DND-41 (cell line): ENCODE measurements at regions not wholly inside any gene's neighbourhood (a gene's known extent, or its start where the extent isn't known, plus 50 kb on each side); places are given as distances from the start of the nearest gene placed in this dataset.

ENCODE experiments used
- EZH2 ChIP-seq: IDR thresholded peaks from 3 replicates; pipeline ENCODE4 v1.6.1; 2012; ENCODE audit warnings: borderline replicate concordance, low read depth, mild to moderate bottlenecking, moderate library complexity, low read length, inconsistent platforms; ENCODE audit not compliant: severe bottlenecking
- TF ChIP-seq, protein P1 (sequence below): IDR thresholded peaks from 2 replicates; pipeline ENCODE4 v1.5.1; 2012; ENCODE audit warnings: borderline replicate concordance, low read length, moderate library complexity, mild to moderate bottlenecking; ENCODE audit not compliant: poor library complexity, severe bottlenecking; ENCODE audit errors: extremely low read depth

DNA sequence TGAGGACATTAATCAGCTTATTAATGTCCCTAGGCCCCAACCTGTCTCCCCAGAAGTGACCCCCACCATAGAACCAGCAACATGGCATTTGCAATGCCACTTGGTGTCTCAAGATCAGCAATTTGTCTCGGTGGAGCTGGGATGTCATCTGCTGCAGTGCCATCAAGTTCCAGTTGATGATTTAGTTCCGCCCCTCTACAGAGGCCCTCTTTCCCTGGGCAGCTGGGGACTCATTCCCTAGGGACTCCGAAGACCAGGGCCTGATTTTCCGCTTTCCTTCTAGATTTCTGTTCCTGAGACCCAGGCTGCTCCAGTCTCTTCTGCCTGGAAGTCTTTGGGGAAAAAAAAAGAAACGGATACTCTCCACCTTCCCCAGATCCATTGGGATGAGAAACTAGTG lies 122.5 kb upstream of the NANOS1 start:
- no peak for TF ChIP-seq EZH2
- TF ChIP-seq, protein P1, sequence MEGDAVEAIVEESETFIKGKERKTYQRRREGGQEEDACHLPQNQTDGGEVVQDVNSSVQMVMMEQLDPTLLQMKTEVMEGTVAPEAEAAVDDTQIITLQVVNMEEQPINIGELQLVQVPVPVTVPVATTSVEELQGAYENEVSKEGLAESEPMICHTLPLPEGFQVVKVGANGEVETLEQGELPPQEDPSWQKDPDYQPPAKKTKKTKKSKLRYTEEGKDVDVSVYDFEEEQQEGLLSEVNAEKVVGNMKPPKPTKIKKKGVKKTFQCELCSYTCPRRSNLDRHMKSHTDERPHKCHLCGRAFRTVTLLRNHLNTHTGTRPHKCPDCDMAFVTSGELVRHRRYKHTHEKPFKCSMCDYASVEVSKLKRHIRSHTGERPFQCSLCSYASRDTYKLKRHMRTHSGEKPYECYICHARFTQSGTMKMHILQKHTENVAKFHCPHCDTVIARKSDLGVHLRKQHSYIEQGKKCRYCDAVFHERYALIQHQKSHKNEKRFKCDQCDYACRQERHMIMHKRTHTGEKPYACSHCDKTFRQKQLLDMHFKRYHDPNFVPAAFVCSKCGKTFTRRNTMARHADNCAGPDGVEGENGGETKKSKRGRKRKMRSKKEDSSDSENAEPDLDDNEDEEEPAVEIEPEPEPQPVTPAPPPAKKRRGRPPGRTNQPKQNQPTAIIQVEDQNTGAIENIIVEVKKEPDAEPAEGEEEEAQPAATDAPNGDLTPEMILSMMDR: no peak
